ELF-1 (cell line): ENCODE measurements at regions not wholly inside any gene's neighbourhood (a gene's known extent, or its start where the extent isn't known, plus 50 kb on each side); places are given as distances from the start of the nearest gene placed in this dataset.

ENCODE experiments used
- DNase-seq: peaks from one replicate; pipeline ENCODE4 v3.0.0-alpha.2; 2016; ENCODE audit warnings: low read depth, low spot score

GRCh38 chr1:189941922-189942321, 535.7 kb downstream of the BRINP3 start:
- DNase-seq, result no peak

- no peak for DNase-seq
Measured at GRCh38 chr1:189958756-189959155, 518.9 kb downstream of the BRINP3 start.

- no peak for DNase-seq
Measured at GRCh38 chr1:189960769-189961168, 516.9 kb downstream of the BRINP3 start.

GRCh38 chr1:189962181-189962580, 515.5 kb downstream of the BRINP3 start:
- DNase-seq, result no peak

- no peak for DNase-seq
Measured at GRCh38 chr1:189970331-189971230, 507.1 kb downstream of the BRINP3 start.

- no peak for DNase-seq
Measured at GRCh38 chr1:189971656-189972055, 506.0 kb downstream of the BRINP3 start.

- DNase-seq, result no peak
Measured at GRCh38 chr1:189977184-189977583, 500.5 kb downstream of the BRINP3 start.

- no peak for DNase-seq
Measured at GRCh38 chr1:189983166-189983890, 494.3 kb downstream of the BRINP3 start.

DNA sequence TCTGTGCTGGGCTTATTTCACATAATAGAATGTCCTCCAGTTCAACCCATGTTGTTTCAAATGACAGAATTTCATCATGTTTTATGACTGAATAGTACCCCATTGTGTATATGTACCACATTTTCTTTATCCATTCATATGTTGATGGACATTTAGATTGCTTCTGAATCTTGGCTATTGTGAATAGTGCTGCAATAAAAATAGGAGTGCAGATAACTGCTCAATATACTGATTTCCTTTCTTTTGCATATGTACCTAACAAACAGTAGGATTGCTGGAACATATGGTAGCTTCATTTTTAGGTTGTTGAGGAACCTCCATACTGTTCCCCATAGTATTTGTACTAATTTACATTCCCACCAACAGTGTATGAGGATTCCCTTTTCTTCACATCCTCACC, 491.1 kb downstream of the BRINP3 start:
- no peak for DNase-seq

- DNase-seq, result no peak
Measured at GRCh38 chr1:189987509-189987908, 490.2 kb downstream of the BRINP3 start.

- DNase-seq, result no peak
Measured at GRCh38 chr1:189992856-189993255, 484.8 kb downstream of the BRINP3 start.

DNA sequence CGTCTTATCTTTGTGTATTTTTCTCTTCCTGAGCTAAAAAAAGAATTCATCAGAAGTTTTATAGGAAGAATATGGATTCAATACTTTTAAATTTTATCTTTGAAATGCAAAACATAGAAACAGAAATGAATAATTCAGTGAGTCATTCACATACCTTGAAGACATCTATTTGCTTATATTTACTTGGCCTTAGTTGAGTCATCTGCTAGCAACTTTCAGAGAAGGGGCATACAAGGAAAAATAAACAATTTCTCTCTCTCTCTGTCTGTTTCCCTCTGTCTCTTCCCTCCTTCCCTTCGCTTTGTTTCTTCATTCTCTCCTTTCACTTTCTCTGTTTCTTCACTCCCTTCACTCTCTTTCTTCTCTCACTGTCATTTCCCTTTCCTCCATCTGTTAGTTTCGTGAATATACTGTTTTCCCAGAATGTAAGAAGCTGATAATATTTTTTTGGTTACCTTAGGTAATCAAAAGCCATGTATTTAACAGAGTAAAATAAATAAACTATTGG, 477.2 kb downstream of the BRINP3 start:
- DNase-seq, result no peak

GRCh38 chr1:190001187-190001586, 476.5 kb downstream of the BRINP3 start:
- DNase-seq, result no peak

- DNase-seq, result no peak
Measured at GRCh38 chr1:190003376-190003775, 474.3 kb downstream of the BRINP3 start.

GRCh38 chr1:190011585-190011984, 466.1 kb downstream of the BRINP3 start:
- no peak for DNase-seq

GRCh38 chr1:190019151-190019550, 458.5 kb downstream of the BRINP3 start:
- peak; percentile 1 for DNase-seq

DNA sequence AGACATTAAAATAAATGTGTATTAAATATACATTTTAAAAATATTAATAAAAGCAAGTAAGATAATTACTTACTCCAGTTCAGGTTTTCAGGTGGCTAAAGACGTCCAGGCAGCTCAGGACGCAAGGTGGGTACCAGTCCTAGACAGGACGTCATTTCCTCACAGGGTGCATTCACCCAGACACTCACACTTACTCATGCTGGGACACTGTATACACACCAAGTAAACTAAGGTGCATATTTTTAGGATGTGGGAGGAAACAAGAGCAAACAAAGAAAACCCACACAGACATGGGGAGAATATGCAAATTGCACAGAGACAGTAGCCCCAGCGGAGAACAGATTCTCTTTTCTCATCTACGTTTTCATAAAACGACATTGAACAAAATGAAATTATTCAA, 457.9 kb downstream of the BRINP3 start:
- DNase-seq, result no peak

DNA sequence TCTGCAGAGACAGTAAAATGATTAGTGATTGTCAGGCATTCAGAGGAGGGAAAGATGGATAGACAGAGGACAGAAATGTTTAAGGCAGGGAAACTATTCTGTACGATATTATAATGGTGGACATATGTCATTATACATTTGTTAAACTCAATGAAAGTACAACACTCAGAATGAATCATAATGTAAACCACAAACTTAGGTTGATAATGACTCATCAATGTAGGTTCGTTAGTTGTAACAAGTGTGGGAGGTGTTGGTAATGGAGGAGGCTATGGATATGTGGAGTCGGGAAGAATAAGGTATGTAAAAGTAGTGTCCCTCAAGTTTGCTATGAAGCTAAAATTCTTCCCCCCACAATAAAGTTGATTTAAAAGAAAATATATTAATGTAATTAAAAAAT, 455.0 kb downstream of the BRINP3 start:
- DNase-seq, result no peak

DNA sequence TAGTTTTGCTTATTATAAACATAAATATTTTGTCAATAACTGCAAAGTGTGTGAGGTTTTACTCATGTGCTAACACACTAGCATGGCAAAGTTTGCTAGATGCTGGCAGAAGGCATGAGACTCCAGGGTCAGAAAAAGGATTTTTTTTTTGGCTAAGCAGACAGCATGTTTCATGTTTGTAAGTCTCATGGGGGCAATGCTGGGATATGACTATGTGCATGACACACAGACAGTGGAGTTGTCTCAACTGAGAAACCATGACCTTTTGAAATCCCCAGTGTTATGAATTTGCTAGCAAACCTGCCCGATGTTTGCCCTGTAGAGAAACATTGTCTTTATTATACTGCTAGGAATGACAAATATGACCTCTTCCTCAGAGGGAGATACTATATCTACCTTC, 448.2 kb downstream of the BRINP3 start:
- no peak for DNase-seq

- DNase-seq, result no peak
Measured at GRCh38 chr1:190043655-190044054, 434.0 kb downstream of the BRINP3 start.

DNA sequence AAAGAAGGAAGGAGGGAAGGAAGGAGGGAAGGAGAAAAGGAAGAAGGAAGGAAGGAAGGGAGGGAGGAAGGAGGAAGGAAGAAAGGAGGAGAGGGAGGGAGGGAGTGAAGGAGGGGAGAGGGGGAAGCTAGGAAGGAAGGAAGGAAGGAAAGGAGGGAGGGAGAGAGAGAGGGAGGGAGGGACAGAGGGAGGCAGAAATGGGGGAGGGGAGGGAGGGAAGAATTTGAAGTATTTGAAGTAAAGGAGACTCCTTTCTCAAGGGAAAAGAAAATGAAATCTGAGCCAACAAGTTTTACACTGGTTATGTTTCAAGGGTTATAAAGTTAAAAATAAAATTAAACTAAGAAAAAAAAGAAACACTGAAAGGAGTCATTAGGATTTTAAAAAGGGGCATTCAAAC, 431.4 kb downstream of the BRINP3 start:
- DNase-seq, result no peak
